Ishikawa (cell line): ENCODE measurements at regions not wholly inside any gene's neighbourhood (a gene's known extent, or its start where the extent isn't known, plus 50 kb on each side); places are given as distances from the start of the nearest gene placed in this dataset.

Source experiments
- CEBPB ChIP-seq: IDR thresholded peaks from 2 replicates; pipeline ENCODE4 v1.6.1; 2012
- CREB1 ChIP-seq: IDR thresholded peaks from 2 replicates; pipeline ENCODE4 v1.6.1; 2012; ENCODE audit warnings: low read depth
- EGR1 ChIP-seq: IDR thresholded peaks from 2 replicates; pipeline ENCODE4 v1.6.1; 2012
- EP300 ChIP-seq: IDR thresholded peaks from 2 replicates; pipeline ENCODE4 v1.6.1; 2012; ENCODE audit warnings: borderline replicate concordance
- FOXM1 ChIP-seq: IDR thresholded peaks from 2 replicates; pipeline ENCODE4 v1.6.1; 2012; ENCODE audit warnings: low read depth, borderline replicate concordance
- NFIC ChIP-seq: IDR thresholded peaks from 2 replicates; pipeline ENCODE4 v1.6.1; 2012
- RAD21 ChIP-seq: IDR thresholded peaks from 2 replicates; pipeline ENCODE4 v1.6.1; 2012; ENCODE audit warnings: low read depth
- TAF1 ChIP-seq: IDR thresholded peaks from 2 replicates; pipeline ENCODE4 v1.6.1; 2012; ENCODE audit warnings: low read depth, mild to moderate bottlenecking
- TCF12 ChIP-seq: IDR thresholded peaks from 2 replicates; pipeline ENCODE4 v1.6.1; 2012; ENCODE audit warnings: low read depth
- TEAD4 ChIP-seq: IDR thresholded peaks from 2 replicates; pipeline ENCODE4 v1.6.1; 2012
- YY1 ChIP-seq: IDR thresholded peaks from 2 replicates; pipeline ENCODE4 v1.6.1; 2012; ENCODE audit warnings: low read depth
- ZBTB7A ChIP-seq: IDR thresholded peaks from 2 replicates; pipeline ENCODE4 v1.6.1; 2012; ENCODE audit warnings: low read depth
- TF ChIP-seq, protein P1 (sequence below): IDR thresholded peaks from 2 replicates; pipeline ENCODE4 v1.6.1; 2012
- TF ChIP-seq, protein P2 (sequence below): IDR thresholded peaks from 2 replicates; pipeline ENCODE4 v1.6.1; 2012
- TF ChIP-seq, protein P3 (sequence below): IDR thresholded peaks from 2 replicates; pipeline ENCODE4 v1.6.1; 2012; ENCODE audit warnings: low read depth, mild to moderate bottlenecking

DNA sequence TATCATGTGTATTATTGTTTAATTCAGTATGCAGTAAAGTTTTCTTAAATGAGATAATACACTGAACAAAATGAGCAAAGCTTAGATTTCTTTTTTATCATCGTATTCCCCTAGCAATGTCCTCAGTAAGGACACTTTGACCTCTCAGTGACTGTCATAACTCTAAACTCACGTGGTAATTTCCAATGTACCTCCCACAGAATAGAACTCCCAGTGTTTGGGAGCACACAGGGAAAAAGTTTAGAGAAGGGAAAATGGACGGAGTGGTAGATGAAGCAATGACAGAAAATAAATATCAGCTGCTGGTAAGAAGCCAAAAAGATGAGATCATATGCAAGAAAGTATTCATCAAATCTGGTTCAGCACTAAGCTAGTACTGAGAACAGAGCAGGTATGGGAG lies 758.6 kb upstream of the KCND2 start:
- TF ChIP-seq TAF1 (no peak), CREB1 (no peak)

DNA sequence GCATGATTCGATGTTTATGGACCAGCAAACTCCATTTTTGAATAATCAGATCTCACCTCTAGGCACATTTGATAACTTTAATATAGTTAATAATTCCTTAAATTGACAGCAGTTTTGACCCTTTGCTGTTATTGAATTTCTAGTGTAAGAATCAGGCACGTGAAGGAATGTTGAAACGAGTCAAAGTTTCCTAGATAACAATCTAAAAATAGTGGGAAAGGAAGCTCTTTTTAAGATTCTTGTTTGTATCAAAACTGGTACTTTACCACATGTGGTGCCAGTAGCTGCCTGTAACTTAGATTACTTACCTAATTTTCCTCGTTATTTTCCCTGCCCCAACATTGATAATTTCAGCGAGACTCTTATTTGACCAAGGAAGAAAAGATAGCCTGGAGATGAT lies 757.8 kb upstream of the KCND2 start:
- TF ChIP-seq ZBTB7A (no peak), EGR1 (no peak), TCF12 (no peak), TEAD4 (no peak), TAF1 (no peak), FOXM1 (no peak)

DNA sequence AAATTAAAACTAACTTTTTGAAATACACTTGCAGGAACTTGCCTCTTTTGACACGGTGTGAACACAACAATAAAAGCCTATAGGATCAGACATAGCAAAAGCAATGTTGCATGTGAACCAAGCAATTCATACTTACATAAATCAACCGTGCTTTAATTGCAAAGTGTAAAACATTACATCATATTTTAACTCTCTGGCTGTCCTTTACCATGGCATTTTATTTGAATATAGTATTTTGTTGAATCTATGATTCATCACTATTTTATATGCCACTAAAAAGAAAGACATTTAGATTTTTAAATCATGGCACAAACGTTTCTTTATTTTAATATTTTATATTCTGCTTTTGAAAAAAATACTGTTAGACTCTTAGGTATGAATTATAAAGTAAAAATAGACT lies 757.0 kb upstream of the KCND2 start:
- TF ChIP-seq, protein P1, sequence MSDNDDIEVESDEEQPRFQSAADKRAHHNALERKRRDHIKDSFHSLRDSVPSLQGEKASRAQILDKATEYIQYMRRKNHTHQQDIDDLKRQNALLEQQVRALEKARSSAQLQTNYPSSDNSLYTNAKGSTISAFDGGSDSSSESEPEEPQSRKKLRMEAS: no peak
- TF ChIP-seq, protein P2, sequence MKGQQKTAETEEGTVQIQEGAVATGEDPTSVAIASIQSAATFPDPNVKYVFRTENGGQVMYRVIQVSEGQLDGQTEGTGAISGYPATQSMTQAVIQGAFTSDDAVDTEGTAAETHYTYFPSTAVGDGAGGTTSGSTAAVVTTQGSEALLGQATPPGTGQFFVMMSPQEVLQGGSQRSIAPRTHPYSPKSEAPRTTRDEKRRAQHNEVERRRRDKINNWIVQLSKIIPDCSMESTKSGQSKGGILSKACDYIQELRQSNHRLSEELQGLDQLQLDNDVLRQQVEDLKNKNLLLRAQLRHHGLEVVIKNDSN: no peak
- TF ChIP-seq YY1 (no peak), EGR1 (no peak), EP300 (no peak), RAD21 (no peak), TAF1 (no peak), CEBPB (no peak), ZBTB7A (no peak), TEAD4 (no peak), TCF12 (no peak), NFIC (no peak), FOXM1 (no peak), CREB1 (no peak)
- TF ChIP-seq, protein P3, sequence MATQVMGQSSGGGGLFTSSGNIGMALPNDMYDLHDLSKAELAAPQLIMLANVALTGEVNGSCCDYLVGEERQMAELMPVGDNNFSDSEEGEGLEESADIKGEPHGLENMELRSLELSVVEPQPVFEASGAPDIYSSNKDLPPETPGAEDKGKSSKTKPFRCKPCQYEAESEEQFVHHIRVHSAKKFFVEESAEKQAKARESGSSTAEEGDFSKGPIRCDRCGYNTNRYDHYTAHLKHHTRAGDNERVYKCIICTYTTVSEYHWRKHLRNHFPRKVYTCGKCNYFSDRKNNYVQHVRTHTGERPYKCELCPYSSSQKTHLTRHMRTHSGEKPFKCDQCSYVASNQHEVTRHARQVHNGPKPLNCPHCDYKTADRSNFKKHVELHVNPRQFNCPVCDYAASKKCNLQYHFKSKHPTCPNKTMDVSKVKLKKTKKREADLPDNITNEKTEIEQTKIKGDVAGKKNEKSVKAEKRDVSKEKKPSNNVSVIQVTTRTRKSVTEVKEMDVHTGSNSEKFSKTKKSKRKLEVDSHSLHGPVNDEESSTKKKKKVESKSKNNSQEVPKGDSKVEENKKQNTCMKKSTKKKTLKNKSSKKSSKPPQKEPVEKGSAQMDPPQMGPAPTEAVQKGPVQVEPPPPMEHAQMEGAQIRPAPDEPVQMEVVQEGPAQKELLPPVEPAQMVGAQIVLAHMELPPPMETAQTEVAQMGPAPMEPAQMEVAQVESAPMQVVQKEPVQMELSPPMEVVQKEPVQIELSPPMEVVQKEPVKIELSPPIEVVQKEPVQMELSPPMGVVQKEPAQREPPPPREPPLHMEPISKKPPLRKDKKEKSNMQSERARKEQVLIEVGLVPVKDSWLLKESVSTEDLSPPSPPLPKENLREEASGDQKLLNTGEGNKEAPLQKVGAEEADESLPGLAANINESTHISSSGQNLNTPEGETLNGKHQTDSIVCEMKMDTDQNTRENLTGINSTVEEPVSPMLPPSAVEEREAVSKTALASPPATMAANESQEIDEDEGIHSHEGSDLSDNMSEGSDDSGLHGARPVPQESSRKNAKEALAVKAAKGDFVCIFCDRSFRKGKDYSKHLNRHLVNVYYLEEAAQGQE: no peak

DNA sequence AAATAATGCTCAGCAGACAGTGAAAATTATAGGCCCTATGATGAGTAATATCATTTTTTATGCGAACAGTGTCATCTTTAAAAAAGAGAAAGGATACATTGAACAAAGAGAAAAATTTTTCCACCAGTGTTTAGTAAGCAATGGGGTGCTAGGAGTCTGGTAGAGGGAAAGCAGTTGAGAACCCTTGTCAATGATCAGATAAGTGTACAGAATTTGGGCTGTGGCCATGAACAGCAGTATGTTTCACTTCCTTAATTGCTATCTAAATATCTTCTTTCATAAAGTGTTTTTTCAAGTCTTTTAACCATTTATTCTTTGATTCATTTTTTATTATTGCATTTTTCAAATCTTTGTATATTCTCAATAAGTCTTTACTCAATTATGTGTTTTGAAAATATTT lies 750.7 kb upstream of the KCND2 start:
- TF ChIP-seq TCF12: no peak
- TF ChIP-seq CREB1: no peak
- TF ChIP-seq NFIC: no peak
- no peak for TF ChIP-seq TEAD4
- no peak for TF ChIP-seq EGR1
- TF ChIP-seq YY1: no peak
- TF ChIP-seq EP300: no peak
- TF ChIP-seq, protein P2: no peak
- TF ChIP-seq, protein P3: no peak
- TF ChIP-seq FOXM1: no peak
- TF ChIP-seq, protein P1: no peak
- no peak for TF ChIP-seq CEBPB
- no peak for TF ChIP-seq ZBTB7A
- TF ChIP-seq RAD21: no peak
- TF ChIP-seq TAF1: no peak

DNA sequence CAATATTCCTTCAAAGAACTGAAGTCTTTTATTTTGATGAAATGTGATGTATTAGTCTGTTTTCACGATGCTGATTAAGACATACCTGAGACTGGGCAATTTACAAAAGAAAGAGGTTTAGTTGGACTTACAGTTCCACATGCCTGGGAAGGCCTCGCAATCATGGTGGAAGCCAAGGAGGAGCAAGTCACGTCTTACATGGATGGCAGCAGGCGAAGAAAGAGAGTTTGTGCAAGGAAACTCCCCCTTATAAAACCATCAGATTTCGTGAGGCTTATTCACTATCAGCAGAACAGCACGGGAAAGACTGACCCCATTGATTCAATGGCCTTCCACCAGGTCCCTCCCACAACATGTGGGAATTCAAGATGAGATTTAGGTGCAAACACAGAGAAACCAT lies 750.3 kb upstream of the KCND2 start:
- TF ChIP-seq EGR1 (no peak), TEAD4 (no peak), ZBTB7A (no peak), FOXM1 (no peak), CEBPB (no peak)
- TF ChIP-seq, protein P1: no peak
- TF ChIP-seq, protein P2: no peak

DNA sequence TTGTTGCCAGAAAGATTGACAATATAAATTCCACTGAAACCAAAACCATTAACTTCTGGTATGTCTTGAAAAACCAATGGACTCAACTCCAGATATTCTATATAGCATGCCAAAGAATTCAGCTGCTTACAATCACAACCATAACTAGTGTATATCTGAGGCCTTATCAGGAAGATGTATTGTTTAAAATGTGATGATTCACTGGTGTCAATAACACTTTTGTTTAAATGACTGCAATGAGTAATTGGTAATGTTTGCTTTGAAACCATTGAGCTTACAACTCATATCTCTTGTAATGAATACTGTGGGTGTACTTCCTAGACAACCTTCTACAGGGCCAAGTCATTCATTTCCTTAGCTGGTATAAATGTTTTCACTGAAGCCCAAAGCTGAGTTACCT lies 727.9 kb upstream of the KCND2 start:
- TF ChIP-seq CEBPB (no peak), RAD21 (no peak), EGR1 (no peak), TCF12 (no peak), FOXM1 (no peak)
